ENCODE measurements at regions not wholly inside any gene's neighbourhood (a gene's known extent, or its start where the extent isn't known, plus 50 kb on each side); places are given as distances from the start of the nearest gene placed in this dataset.
A peak's percentile ranks its signal among the peaks of the same experiment; 100 is the strongest.
"Not testable (repeated sequence)": the region's sequence is repeated elsewhere in the genome, so short reads cannot be mapped to it uniquely, and the experiment has no call there.

DNA sequence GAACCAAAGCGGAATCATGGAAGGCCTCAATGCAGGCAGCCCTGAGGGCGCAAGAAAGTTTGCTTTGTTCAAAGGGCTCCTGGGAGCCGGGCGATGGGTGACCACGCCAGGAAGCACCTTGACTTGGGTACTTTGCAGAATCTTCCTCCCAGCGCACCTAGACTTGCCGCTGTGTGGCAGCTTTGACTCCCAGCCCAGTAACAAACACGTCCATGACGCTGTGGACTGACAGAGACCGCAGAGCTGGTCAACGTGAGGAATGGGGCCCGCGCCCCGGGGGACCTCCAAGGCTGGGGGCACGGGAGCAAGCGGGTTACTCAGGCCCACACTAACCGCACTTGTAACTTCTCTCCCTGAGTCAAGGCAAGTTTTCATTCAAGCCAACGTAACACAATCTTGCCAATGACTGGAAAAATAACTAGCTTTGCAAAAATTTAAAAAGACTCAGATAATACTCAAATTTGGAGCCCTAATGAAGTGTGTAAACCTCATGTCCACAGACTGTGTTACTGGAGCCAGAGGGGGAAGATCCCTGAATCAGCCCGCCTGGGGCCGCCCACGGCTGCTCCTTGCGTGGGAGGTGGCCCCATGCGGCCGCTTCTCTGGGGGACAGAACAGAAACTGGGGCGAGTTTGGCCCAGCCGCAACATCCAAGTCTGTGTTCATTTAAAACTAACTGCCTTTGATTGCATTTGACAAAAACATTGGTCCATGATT, 130.8 kb downstream of the DNAJB6 start:
- DNase-seq (ENCODE audit: low spot score) = no peak

DNA sequence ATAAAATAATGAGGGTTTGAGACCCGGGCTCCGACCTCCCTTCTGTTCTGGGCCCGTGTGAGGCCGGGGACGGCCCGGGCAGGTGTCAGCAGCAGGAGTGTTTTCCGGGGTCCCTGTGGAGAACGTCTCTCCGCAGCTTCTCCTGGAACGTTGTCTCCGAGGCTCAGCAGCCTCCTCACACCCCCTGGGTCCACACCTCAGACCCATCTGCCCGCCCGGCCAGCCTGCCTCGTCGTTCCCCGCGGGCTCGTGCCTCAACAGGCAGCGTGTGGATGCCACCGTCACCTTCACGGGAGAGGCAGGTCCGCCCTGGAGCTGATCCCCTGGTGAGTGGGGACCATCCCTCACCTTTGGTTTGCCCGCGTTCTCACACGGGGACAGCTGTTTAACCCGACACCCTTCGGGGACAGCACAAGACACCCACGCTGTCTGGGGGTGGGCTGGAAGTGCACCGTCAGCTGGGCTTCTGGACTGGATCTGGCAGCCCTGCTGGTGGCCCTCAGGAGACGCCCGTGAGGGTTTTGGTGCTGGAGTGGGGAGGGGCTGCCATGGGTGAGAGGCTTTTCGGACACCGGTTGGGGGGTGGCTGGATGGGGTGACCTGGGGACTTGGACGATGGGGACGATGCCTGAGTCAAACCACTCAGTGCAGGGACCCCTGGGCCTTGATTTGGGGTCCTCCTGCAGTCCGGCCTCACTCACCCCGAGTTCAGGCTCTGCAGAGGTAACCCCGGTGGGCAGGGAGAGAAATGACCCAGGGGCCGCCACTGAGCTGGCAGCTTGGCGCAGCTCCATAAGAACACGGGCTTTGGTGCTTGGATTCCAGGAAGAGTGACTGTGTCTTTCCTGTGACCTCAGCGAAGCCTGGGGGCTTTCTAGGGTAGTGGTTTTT, 131.7 kb downstream of the DNAJB6 start:
- DNase-seq (ENCODE audit: low spot score) = no peak

DNA sequence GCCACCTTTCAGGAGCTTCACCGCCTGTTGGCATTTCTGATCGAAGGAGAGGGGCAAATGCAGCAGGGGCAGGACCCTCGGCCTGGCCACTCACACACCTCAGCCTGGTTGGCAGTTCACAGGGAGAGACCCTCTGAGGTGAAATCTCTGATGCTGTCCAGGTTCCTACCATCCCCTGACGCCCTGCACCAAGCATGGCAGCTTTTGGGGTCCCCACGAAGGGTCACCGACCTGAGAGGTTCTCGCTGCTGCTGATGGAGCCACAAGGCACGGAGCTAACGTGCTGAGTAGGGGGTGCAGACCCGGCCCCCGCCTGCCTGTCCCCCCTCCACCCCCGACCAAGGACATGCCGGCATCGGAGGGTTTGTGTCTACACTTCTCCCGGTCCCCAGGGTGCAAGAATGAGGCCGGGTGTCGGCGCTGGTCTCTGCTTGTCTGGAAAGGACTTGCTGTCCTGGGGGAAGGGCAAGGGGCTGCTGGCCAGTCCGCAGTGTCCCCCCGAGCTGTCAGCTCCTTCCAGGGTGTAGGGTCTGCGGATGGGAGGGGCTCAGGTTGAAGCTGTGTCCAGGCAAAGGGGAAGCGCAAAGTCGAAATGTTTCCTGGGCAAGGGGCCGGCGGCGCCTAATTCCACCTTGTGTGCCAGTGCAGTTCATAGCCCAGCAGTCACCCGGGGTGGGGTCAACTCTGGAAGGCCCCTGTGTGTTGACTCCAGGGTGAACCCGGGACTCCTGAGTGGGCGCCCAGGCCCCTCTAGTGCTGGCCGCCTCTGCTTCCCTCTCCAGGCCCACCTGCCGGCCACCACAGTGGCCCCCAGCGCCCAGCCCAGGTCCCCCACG, 132.6 kb downstream of the DNAJB6 start:
- no peak for DNase-seq (ENCODE audit: low spot score)

DNA sequence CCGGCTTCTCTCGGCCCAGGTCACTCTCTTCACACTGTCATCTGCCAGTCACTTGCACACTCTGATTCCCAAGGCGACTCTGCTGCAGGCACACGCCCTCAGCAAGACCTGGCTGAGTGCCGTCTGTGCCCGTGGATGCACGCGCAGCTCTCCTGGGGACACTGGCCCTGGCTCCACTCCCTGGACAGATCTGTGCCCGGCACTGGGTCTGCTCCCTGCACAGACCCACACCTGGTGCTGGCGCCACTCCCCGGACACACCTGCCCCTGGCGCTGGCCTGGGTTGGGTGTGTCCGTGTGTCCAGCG, 133.2 kb downstream of the DNAJB6 start:
- no peak for DNase-seq (ENCODE audit: low spot score)

DNA sequence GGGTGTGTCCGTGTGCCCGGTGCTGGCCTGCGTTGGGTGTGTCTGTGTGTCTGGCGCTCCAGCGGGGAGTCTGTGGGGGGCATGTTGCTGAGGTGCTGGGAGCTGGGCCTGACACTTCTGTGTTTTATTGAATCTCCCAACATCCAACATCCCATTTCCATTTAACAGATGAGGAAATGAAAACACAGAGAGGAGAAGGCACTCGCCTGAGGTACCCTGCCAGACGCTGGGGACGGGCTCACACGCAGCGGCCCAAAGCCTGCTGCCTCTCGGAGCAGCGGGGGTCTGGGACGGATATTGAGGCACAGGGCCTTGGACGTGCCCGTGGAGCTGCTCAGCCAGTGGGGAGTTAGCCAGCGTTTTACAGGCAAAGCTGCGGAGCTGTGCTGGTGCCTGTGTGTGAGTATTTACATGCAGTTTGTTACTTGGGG, 133.9 kb downstream of the DNAJB6 start:
- no peak for DNase-seq (ENCODE audit: low spot score)

- no peak for DNase-seq (ENCODE audit: low spot score)
These were observed 134.7 kb downstream of the DNAJB6 start for GRCh38 chr7:157471259-157472125.

DNA sequence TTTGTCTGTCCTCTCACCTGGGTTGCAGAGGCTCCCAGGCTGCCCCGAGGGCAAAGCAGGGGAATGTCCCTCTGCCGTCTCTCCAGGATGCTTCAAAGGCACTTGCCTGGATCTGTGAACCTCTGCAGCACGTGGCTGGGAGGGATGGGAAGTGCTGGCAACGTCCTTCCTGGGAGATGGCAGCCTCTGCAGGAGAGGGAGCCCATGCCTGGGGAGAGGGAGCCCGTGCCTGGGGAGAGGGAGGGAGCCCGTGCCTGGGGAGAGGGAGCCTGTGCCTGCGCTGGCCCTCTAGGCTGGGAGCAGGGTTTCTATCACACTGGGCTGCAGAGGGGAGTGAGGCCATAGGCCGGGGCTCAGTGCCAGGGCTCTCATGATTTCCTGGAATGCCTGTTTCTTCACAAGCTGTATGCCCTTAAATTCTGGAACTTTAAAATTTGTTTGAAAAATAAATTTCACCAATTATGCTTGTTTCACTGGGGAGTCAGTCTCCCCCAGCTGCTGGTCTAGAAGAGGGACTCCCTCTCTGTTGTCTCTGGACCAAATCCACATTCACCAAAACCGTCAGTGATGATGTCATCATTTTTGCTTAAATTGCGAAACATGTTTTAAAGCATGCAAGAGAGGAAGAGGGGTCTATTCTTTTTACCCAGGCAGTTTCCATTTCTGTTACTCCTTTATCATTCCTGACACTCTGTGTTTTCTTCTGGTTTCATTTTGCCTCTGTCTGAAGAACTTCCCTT, 135.7 kb downstream of the DNAJB6 start:
- no peak for DNase-seq (ENCODE audit: low spot score)

- no peak for DNase-seq (ENCODE audit: low spot score)
These were observed 136.3 kb downstream of the DNAJB6 start for GRCh38 chr7:157473051-157473569.

- peak; percentile 94 for DNase-seq (ENCODE audit: low spot score)
These were observed 137.9 kb downstream of the DNAJB6 start for GRCh38 chr7:157474685-157475084.

DNA sequence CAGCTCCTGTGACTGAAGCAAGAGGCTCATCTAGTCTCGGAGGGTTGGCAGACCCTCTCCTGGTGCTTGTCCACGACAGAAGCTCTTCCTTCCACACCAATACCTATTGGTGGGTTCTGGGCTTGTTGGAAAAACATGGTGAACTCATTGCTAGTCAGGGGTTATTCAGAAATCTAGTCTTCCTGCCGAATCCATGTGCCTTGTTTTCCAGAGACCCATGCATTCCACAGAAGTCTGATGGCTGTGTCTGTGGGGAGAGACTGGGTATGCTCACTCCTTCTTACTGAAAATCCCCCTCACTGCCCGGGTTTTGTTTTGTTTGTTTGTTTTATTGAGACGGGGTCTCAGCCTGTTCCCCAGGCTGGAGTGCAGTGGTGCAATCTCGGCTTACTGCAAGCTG, 138.3 kb downstream of the DNAJB6 start:
- no peak for DNase-seq (ENCODE audit: low spot score)

- DNase-seq (ENCODE audit: low spot score) = no peak
These were observed 138.8 kb downstream of the DNAJB6 start for GRCh38 chr7:157475601-157476000.

- no peak for DNase-seq (ENCODE audit: low spot score)
These were observed 139.4 kb downstream of the DNAJB6 start for GRCh38 chr7:157476201-157476600.

DNA sequence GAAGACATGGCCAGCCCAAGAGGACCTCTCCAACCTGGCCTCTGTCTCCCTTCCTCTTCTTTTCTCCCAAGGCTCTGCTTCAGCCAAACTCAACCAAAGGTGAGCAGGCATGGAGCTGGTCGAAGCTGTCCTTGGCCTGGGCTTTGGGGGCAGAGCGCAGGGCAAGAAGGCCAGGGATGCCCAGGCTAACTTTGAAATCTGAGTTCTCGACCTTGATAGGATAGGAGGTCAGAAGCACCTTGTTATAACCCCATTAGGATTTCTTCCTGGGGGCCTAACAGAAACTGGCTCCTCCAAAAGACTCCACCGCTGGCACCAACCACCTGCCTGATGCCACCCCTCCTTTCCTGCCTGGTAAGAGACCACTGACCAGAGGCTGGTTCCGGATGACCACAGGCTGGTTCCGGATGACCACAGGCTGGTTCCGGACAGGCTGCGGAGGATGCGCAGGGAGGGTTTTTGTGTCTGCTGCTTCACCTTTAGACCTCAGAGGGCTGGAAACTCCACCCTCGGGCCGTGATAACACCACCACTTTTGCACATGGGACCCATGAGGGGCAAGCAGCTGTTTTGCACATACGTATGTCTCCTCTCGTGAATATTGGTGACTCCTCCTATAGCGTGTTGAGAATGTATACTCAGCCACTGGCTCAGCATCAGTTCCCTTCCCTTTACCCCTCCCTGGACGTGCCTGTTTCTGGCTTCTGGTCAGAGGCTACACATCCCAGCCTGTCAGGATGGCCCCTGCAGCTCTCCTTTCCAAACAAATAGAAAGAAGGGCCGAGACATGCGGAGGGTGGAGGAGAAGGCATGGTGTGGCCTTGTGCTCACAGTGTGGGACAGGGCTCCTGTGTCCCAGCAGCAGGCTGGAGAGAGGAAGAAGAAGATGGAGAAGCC, 140.1 kb downstream of the DNAJB6 start:
- no peak for DNase-seq (ENCODE audit: low spot score)

DNA sequence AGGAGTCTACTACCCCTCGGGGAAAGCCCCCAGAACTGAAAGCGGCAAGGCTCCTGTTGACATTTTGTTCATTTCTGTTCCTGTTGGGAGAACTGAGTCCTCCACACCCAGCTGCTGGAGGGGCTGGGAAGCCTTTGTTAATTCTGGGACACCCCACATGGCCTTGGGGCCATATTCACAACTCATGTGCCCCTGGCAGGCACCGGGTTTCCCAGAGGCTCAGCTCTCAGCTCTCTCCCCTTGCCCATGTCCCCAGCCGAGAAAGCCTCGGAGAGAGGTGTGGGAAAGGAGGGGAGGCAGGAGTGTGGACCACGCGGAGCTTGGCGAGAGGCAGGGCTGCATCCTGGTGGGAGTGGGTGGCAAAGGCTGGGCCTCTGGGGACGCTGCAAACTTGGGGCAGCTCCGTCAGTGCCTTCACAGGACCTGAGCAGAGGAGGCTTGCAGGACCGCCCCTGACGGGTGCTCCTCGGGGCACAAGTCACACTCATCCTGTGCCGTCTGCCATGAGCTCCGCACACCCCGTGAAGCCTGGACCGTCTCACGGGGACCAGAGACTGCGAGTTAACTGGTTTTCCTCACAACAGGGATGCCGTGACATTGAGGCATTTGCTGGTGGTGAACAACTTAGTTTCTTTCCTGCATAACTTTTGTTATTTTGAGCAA, 140.9 kb downstream of the DNAJB6 start:
- DNase-seq (ENCODE audit: low spot score) = no peak

- not testable (repeated sequence) for DNase-seq (ENCODE audit: low spot score)
These were observed 141.8 kb downstream of the DNAJB6 start for GRCh38 chr7:157478611-157479010.

DNA sequence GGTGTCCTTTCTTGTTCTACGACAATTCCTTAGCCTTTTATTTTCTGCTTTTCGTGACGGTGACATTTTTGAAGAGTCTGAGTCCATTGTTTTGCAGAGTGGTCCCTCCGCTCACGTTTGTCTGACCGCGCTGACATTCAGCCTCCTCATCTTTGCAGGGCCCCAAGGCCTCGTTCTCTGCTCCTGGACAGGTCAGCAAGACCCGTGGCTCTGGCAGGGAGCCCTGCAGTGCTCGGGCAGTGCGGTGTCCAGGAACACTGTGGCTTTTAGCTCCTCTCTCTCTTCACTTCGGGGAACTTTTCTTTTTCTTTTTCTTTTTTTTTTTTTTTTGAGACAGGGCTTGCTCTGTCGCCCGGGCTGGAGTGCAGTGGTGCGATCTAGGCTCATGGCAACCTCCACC, 142.5 kb downstream of the DNAJB6 start:
- no peak for DNase-seq (ENCODE audit: low spot score)

GRCh38 chr7:157480371-157481050, 143.7 kb downstream of the DNAJB6 start:
- DNase-seq (ENCODE audit: low spot score) = no peak

GRCh38 chr7:157481389-157481788, 144.6 kb downstream of the DNAJB6 start:
- DNase-seq (ENCODE audit: low spot score) = no peak

Measured in HuH-7 (cell line).